ENCODE measurements at regions not wholly inside any gene's neighbourhood (a gene's known extent, or its start where the extent isn't known, plus 50 kb on each side); places are given as distances from the start of the nearest gene placed in this dataset.

DNA sequence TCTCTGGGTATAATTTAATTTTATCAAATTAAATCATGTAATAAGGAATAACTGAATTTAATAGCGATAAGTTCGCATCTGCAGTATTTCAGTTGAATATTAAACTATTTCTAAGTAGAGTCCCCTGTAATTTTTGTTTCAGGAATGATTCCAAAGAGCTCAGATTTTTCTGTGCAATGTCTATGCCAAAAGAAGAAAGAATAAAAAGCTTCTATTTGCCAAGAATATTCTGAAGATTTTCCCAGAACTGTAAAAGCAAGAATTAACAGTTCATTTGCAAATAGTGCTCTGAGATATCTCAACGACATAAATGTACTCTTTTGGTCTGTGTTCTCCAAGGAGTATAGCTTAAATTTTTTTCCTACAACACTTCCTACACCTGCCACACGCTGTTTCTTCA, 1242.8 kb upstream of the DIAPH2 start:
- no peak overlapping the region for H2BK15ac ChIP-seq (ENCODE audit: low read length)
- H3K79me1 ChIP-seq (ENCODE audit: low read depth, low read length) = no peaks in the 10 kb centered on the region
- no peaks in the 10 kb centered on the region for H3K23me2 ChIP-seq (ENCODE audit: low read depth, low read length)
- H3K18ac ChIP-seq (ENCODE audit: extremely low read depth, low read length) = no peak overlapping the region
- no peak for FAIRE-seq
- no peak for DNase-seq (ENCODE audit: low read depth in 1 of 2, low spot score in 2 of 2)
- H3K4me1 ChIP-seq (replicated peaks in 1 of 4; ENCODE audit: control insufficient read depth in 3 of 4, insufficient read depth in 4 of 4, low read length in 3 of 4) = no peaks in the 10 kb centered on the region
- H4K8ac ChIP-seq (ENCODE audit: extremely low read depth, insufficient read depth, low read length) = no peak overlapping the region
- no peak overlapping the region for H3K27ac ChIP-seq (ENCODE audit: low read depth, low read length)
- ChIA-PET POLR2A (ENCODE audit: partially characterized antibody) (no interaction called here), CTCF (ENCODE audit: partially characterized antibody) (no interaction called here)
- H3K4ac ChIP-seq (replicated peaks; ENCODE audit: insufficient read length, low read depth, low read length) = no peak overlapping the region
- 85% methylated on average over 4 of the region's 4 CpGs; no CpG with 5 or more reads in 1 of the 2 experiments for WGBS, 2 experiments (ENCODE audit: extremely low coverage in 1 of 2, insufficient coverage in 1 of 2, insufficient read length in 1 of 2, insufficient replicate concordance in 2 of 2, low coverage in 1 of 2, low lambda C conversion rate in 2 of 2, missing lambda C conversion rate in 1 of 2)
- TF ChIP-seq KDM1A (IDR thresholded peaks at IDR 0.05; ENCODE audit: borderline replicate concordance, low read length) (no peak), POU5F1 (IDR thresholded peaks at IDR 0.05; ENCODE audit: low read depth, low read length) (no peak), TEAD4 (IDR thresholded peaks at IDR 0.05; ENCODE audit: low read depth, low read length) (no peak), RXRA (IDR thresholded peaks at IDR 0.05; ENCODE audit: insufficient read depth, low read depth, low read length) (no peak), MAFK (IDR thresholded peaks at IDR 0.05; ENCODE audit: low read depth, low read length) (no peak)
- H3K14ac ChIP-seq (ENCODE audit: insufficient read length) = no peak overlapping the region
- H3K9ac ChIP-seq (replicated peaks in 1 of 4; ENCODE audit: extremely low read depth in 1 of 4, low read depth in 3 of 4, low read length in 3 of 4) = no peak overlapping the region
- no peaks in the 10 kb centered on the region for H3K36me3 ChIP-seq (ENCODE audit: control insufficient read depth in 2 of 4, insufficient read depth in 4 of 4, low read length in 3 of 4)
- H3K79me2 ChIP-seq (ENCODE audit: control insufficient read depth in 1 of 2, insufficient read depth in 2 of 2, low read length in 2 of 2) = no peaks in the 10 kb centered on the region
- H3K56ac ChIP-seq (replicated peaks; ENCODE audit: insufficient read length, low read depth, low read length) = no peak overlapping the region
- H3K27me3 ChIP-seq (replicated peaks in 1 of 4; ENCODE audit: control insufficient read depth in 3 of 4, extremely low read depth in 1 of 4, insufficient read depth in 3 of 4, low read length in 3 of 4) = no peaks in the 10 kb centered on the region
- no peak overlapping the region for H2AFZ ChIP-seq (ENCODE audit: low read length)
- H2BK20ac ChIP-seq (ENCODE audit: low read length) = no peak overlapping the region
- H2BK120ac ChIP-seq (replicated peaks; ENCODE audit: low read depth, low read length) = no peak overlapping the region
- no peak overlapping the region for H3K23ac ChIP-seq (ENCODE audit: insufficient read length)
- no peaks in the 10 kb centered on the region for H4K20me1 ChIP-seq (replicated peaks in 1 of 2; ENCODE audit: control insufficient read depth in 1 of 2, insufficient read depth in 2 of 2, low read length in 2 of 2)
- H2BK5ac ChIP-seq (ENCODE audit: low read depth, low read length) = no peak overlapping the region
- no peak overlapping the region for H4K91ac ChIP-seq (replicated peaks; ENCODE audit: insufficient read length, low read length)
- no peak overlapping the region for H3K4me3 ChIP-seq (ENCODE audit: extremely low read depth in 1 of 4, insufficient read depth in 2 of 4, low read depth in 3 of 4, low read length in 4 of 4)
- H2AK5ac ChIP-seq (ENCODE audit: low read depth, low read length) = no peak overlapping the region
- H2BK12ac ChIP-seq (ENCODE audit: low read depth, low read length) = no peak overlapping the region
- no peak overlapping the region for H3K4me2 ChIP-seq (ENCODE audit: insufficient read depth in 1 of 2, low read depth in 2 of 2, low read length in 2 of 2)
- no peaks in the 10 kb centered on the region for H3K9me3 ChIP-seq (ENCODE audit: insufficient read depth in 2 of 2, low read depth in 1 of 2, low read length in 1 of 2)
- no peak overlapping the region for H4K5ac ChIP-seq (ENCODE audit: insufficient read length, low read depth, low read length)

Measured in H1 (cell line).